DOHH2 (cell line): ENCODE measurements at regions not wholly inside any gene's neighbourhood (a gene's known extent, or its start where the extent isn't known, plus 50 kb on each side); places are given as distances from the start of the nearest gene placed in this dataset.

Experiments
- H3F3A ChIP-seq: fragments of 200-600 bp; sonication (generic), shearing (Covaris generic); 2 replicates; pipeline ENCODE4 v1.6.0; 2016; ENCODE audit warnings: antibody characterized with exemption, mild to moderate bottlenecking; ENCODE audit not compliant: control insufficient read depth, insufficient read depth
- H3K27ac ChIP-seq: fragments of 200-600 bp; sonication (generic); 2 replicates; pipeline ENCODE4 v1.5.1; 2014; ENCODE audit warnings: low read depth, mild to moderate bottlenecking, low read length, moderate library complexity
- H3K27me3 ChIP-seq: fragments of 200-600 bp; sonication (generic); 2 replicates; pipeline ENCODE4 v1.6.1; 2014; ENCODE audit warnings: mild to moderate bottlenecking, low read length, mixed read lengths; ENCODE audit not compliant: control insufficient read depth
- H3K36me3 ChIP-seq: fragments of 200-600 bp; sonication (generic); 2 replicates; pipeline ENCODE4 v1.6.1; 2014; ENCODE audit warnings: mild to moderate bottlenecking, low read length, moderate library complexity, mixed read lengths; ENCODE audit not compliant: control insufficient read depth
- H3K4me1 ChIP-seq: fragments of 200-600 bp; sonication (generic); 2 replicates; pipeline ENCODE4 v1.6.1; 2014; ENCODE audit warnings: mild to moderate bottlenecking, low read length, mixed read lengths; ENCODE audit not compliant: control insufficient read depth
- H3K4me2 ChIP-seq: fragments of 200-600 bp; sonication (generic); 2 replicates; pipeline ENCODE4 v1.6.0; 2014; ENCODE audit warnings: mild to moderate bottlenecking, low read length, moderate library complexity
- H3K4me3 ChIP-seq: fragments of 200-600 bp; sonication (generic); 2 replicates; pipeline ENCODE4 v1.5.1; 2014; ENCODE audit warnings: mild to moderate bottlenecking, low read length, mixed read lengths
- H3K79me2 ChIP-seq: fragments of 200-600 bp; sonication (generic); 2 replicates; pipeline ENCODE4 v1.6.1; 2014; ENCODE audit warnings: mild to moderate bottlenecking, low read length, mixed read lengths; ENCODE audit not compliant: control insufficient read depth
- H3K9me2 ChIP-seq: fragments of 200-600 bp; sonication (generic); replicated peaks from 2 replicates; pipeline ENCODE4 v1.6.1; 2014; ENCODE audit warnings: mild to moderate bottlenecking, low read length, mixed read lengths; ENCODE audit not compliant: control insufficient read depth
- H3K9me3 ChIP-seq: fragments of 200-600 bp; sonication (generic); 2 replicates; pipeline ENCODE4 v1.6.1; 2014; ENCODE audit warnings: antibody characterized with exemption, low read length, mixed read lengths; ENCODE audit not compliant: control insufficient read depth, insufficient read depth
- H4K20me1 ChIP-seq: fragments of 200-600 bp; sonication (generic); 2 replicates; pipeline ENCODE4 v1.6.0; 2014; ENCODE audit warnings: low read depth, mild to moderate bottlenecking, antibody characterized with exemption, low read length, moderate library complexity; ENCODE audit not compliant: control insufficient read depth, insufficient read depth
- EZH2phosphoT487 ChIP-seq: fragments of 200-600 bp; sonication (generic); IDR thresholded peaks from 2 replicates; pipeline ENCODE4 v1.6.1; 2017; ENCODE audit warnings: borderline replicate concordance, mild to moderate bottlenecking, antibody characterized with exemption, low read length, moderate library complexity, mixed read lengths
- TF ChIP-seq, protein P1 (sequence below): fragments of 200-600 bp; sonication (generic); IDR thresholded peaks from one replicate; pipeline ENCODE4 v1.5.1; 2014; ENCODE audit warnings: antibody characterized with exemption, mild to moderate bottlenecking, low read depth, low read length; ENCODE audit not compliant: poor library complexity, severe bottlenecking

DNA sequence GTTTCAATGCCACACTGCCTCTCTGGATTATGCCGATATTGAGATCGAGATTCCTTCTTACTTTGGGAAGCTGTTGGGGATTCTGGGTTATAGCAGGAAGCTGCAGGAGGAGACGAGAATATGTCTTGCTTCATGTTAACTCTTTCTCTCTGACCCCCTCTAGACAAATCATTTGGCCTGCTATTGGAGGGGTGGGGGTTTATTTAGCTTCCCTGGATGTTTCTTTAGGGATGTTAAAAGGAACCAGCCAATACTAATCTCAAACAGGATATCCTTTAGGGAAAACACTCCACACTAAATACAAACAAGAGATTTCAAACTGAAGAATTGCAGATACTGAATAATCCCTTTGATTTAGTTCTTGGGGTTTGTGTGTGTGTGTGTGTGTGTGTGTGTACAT is 102.6 kb downstream of the TMEM100 start:
- Histone ChIP-seq H3K27ac (no peak overlapping the region), H3K79me2 (no peaks in the 10 kb centered on the region), H3K4me2 (no peak overlapping the region), H3K4me1 (peaks cover 18% of the 10 kb centered on the region), H4K20me1 (no peaks in the 10 kb centered on the region), H3K27me3 (no peaks in the 10 kb centered on the region), H3K4me3 (no peak overlapping the region), H3K36me3 (no peaks in the 10 kb centered on the region), H3K9me3 (no peaks in the 10 kb centered on the region), H3F3A (no peaks in the 10 kb centered on the region), H3K9me2 (no peaks in the 10 kb centered on the region)
- no peak for TF ChIP-seq EZH2phosphoT487
- TF ChIP-seq, protein P1, sequence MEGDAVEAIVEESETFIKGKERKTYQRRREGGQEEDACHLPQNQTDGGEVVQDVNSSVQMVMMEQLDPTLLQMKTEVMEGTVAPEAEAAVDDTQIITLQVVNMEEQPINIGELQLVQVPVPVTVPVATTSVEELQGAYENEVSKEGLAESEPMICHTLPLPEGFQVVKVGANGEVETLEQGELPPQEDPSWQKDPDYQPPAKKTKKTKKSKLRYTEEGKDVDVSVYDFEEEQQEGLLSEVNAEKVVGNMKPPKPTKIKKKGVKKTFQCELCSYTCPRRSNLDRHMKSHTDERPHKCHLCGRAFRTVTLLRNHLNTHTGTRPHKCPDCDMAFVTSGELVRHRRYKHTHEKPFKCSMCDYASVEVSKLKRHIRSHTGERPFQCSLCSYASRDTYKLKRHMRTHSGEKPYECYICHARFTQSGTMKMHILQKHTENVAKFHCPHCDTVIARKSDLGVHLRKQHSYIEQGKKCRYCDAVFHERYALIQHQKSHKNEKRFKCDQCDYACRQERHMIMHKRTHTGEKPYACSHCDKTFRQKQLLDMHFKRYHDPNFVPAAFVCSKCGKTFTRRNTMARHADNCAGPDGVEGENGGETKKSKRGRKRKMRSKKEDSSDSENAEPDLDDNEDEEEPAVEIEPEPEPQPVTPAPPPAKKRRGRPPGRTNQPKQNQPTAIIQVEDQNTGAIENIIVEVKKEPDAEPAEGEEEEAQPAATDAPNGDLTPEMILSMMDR = no peak

DNA sequence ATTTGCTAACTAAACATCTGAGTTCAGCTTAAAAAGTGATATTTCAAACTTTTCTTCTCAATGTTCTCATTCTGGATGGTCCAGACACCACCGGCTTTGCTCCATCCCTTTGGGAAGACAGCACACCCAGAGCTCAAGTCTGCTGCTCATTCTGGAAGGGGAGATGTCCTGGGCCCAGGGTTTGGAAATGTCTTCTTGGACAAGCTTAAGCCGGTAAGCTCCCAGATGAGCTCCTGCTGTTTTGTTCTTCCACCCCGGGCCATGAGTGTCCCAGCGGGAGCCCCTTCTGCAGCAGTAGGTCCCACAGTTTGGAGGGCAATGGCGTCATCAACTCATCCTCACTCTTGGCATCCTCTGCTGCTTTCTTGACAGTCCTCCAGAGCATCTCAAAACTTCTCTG is 105.2 kb downstream of the TMEM100 start:
- no peaks in the 10 kb centered on the region for H3K27me3 ChIP-seq
- H3K27ac ChIP-seq = no peak overlapping the region
- no peaks in the 10 kb centered on the region for H3K79me2 ChIP-seq
- no peaks in the 10 kb centered on the region for H3K36me3 ChIP-seq
- H3K4me2 ChIP-seq = no peak overlapping the region
- H3K9me3 ChIP-seq = no peaks in the 10 kb centered on the region
- H3F3A ChIP-seq = no peaks in the 10 kb centered on the region
- peaks cover 13% of the 10 kb centered on the region for H3K4me1 ChIP-seq
- no peaks in the 10 kb centered on the region for H3K9me2 ChIP-seq
- H4K20me1 ChIP-seq = no peaks in the 10 kb centered on the region
- no peak for TF ChIP-seq EZH2phosphoT487
- TF ChIP-seq, protein P1 = no peak
- H3K4me3 ChIP-seq = no peak overlapping the region

DNA sequence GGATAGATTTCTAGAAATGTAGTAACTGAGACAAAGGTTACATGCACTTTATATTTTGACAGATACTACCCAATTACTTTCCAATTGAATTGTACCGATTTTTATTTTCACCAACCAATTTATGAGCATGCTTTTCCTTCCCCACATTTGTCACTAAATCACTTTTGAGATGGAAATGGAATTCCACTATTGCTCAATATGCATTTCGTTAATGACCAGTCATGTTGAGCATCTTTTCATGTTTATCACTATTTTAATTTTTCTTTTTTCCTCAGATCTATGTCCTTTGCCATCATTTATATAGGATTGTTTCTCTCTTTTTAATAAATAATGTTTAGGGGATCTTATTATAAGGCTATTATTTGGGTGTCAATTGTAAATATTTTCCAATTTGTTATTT is 102.8 kb upstream of the SMIM36 start:
- no peaks in the 10 kb centered on the region for H3K9me2 ChIP-seq
- peaks cover 28% of the 10 kb centered on the region for H3K4me1 ChIP-seq
- H3K4me3 ChIP-seq = no peak overlapping the region
- no peaks in the 10 kb centered on the region for H4K20me1 ChIP-seq
- H3K36me3 ChIP-seq = no peaks in the 10 kb centered on the region
- no peaks in the 10 kb centered on the region for H3K9me3 ChIP-seq
- no peaks in the 10 kb centered on the region for H3K79me2 ChIP-seq
- no peaks in the 10 kb centered on the region for H3F3A ChIP-seq
- TF ChIP-seq EZH2phosphoT487 = no peak
- TF ChIP-seq, protein P1 = no peak
- H3K27ac ChIP-seq = no peak overlapping the region
- H3K4me2 ChIP-seq = no peak overlapping the region
- no peaks in the 10 kb centered on the region for H3K27me3 ChIP-seq

DNA sequence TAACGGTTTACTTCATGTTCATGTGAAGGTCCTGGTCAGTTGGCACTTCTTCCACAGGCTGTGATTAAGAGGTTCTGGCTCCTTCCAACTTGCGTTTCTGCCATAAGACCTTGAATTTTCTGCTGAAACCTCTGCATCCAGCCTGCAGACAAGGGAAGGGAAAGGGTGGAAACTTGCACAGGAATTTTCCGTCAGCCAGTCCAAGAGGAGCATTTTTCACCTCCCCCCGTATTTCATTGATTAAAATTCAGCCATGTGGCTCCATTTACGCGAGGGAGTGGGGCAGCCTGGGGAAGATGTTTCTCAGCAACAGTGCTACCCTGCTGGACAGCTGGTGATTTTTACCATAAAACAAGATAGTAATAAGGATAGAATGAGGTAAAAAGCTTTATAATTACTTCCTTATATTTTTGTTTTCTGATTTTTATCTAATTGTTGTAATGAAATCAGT is 101.5 kb upstream of the SMIM36 start:
- Histone ChIP-seq H3K4me1 (peaks cover 33% of the 10 kb centered on the region), H3K4me2 (no peak overlapping the region), H4K20me1 (no peaks in the 10 kb centered on the region), H3K9me3 (no peaks in the 10 kb centered on the region), H3K9me2 (no peaks in the 10 kb centered on the region), H3K79me2 (no peaks in the 10 kb centered on the region), H3K36me3 (no peaks in the 10 kb centered on the region), H3K27me3 (no peaks in the 10 kb centered on the region), H3F3A (no peaks in the 10 kb centered on the region), H3K27ac (no peak overlapping the region), H3K4me3 (no peak overlapping the region)
- TF ChIP-seq, protein P1 = no peak
